GM12874 (cell line): ENCODE measurements at regions not wholly inside any gene's neighbourhood (a gene's known extent, or its start where the extent isn't known, plus 50 kb on each side); places are given as distances from the start of the nearest gene placed in this dataset.

ENCODE experiments used
- TF ChIP-seq, protein P1 (sequence below): IDR thresholded peaks from 2 replicates; pipeline ENCODE4 v1.5.1; 2011; ENCODE audit warnings: low read depth, mild to moderate bottlenecking, control low read depth, low read length, moderate library complexity; ENCODE audit not compliant: insufficient read depth

DNA sequence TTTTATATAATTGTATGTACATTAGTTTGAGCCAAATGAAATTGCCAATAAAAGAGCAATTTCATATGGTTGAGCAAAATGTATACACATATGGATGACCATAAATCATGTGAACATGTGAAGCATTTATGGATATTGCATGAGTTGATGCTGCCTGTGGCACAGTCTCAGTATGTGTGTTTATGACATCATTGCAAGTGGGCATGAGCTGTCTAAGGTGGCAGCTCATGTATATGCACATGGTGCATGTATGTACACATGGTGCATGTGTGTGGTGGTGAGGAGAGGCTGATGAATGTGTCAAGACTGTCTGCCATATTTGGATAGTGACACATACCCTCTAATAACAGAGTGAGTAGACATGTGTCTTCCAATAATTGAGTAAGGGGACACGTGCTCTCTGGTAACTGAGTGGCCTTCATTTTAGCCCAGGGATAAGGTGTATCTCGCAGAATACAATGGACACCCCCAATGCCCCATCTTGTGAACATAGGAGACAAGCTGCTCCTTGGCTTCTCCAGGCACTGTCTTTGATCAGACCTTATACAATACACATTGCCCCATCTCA lies 208.8 kb downstream of the DHX35 start:
- TF ChIP-seq, protein P1, sequence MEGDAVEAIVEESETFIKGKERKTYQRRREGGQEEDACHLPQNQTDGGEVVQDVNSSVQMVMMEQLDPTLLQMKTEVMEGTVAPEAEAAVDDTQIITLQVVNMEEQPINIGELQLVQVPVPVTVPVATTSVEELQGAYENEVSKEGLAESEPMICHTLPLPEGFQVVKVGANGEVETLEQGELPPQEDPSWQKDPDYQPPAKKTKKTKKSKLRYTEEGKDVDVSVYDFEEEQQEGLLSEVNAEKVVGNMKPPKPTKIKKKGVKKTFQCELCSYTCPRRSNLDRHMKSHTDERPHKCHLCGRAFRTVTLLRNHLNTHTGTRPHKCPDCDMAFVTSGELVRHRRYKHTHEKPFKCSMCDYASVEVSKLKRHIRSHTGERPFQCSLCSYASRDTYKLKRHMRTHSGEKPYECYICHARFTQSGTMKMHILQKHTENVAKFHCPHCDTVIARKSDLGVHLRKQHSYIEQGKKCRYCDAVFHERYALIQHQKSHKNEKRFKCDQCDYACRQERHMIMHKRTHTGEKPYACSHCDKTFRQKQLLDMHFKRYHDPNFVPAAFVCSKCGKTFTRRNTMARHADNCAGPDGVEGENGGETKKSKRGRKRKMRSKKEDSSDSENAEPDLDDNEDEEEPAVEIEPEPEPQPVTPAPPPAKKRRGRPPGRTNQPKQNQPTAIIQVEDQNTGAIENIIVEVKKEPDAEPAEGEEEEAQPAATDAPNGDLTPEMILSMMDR = no peak

DNA sequence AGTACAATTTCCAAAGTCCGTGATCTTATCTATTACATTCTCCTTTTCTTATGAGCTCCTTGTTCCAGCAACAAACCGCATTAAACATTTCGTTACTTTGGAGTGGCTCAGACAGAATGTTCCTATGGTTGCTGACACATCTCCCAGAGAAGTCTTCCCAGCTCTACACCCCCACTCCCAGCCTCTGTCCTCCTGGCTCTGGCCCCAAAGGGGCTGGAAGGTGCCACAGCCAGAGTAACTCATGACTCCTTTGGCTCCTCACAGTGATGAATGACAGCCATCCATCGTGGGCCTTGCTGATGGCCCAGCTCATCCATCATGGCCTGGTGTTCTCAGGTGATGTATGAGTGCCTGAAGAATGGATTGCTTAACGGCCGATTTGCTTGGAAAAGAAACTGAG lies 203.0 kb downstream of the DHX35 start:
- TF ChIP-seq, protein P1 = no peak

DNA sequence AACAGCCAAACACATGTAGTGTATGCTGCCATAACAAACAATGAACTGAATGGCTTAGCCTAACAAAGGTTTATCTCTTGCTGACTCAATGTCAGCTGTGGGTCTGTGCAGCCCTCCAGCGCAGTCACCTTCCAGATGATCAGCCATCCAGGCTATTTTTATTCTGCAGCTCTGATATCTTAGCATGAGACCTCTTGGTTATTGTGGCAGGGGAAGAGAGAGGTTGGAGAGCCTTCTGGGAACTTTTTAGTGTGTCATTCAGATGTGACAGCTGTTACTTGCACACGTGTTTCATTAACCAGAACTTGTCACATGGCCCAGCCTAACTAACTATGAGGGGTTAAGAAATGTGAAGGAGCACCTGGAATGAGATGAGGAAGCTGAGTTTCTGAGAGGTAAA lies 202.5 kb downstream of the DHX35 start:
- TF ChIP-seq, protein P1 = no peak

DNA sequence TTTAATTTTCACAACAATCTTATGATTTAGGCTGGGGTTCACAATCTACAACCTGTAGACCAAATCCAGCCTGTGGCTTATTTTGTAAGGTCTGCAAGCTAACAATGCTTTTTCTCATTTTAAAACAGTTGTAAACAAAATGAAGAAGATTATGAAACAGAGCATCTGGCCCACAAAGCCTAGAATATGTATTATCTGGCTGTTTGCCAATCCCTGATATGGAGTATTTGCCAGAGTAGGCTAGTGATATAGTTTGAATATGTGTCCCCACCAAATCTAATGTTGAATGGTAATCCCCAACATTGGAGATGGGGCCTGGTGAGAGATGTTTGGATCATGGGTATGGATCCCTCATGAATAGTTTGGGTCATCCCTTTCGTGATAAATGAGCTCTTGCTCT lies 201.8 kb downstream of the DHX35 start:
- TF ChIP-seq, protein P1 = no peak

DNA sequence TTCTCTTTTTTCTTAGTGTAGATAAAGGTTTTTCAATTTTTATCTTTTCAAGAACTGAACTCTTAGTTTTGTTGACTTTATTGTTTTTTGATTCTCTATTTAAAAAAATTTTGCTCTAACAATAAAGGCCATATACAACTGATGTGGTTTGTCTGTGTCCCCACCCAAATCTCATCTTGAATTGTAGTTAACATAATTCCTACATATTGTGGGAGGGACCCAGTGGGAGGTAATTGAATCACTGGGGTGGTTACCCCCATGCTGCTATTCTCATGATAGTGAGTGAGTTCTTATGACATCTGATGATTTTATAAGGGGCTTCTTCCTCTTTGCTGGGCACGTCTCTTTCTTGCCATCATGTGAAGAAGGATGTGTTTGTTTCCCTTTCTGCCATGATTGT lies 199.8 kb downstream of the DHX35 start:
- TF ChIP-seq, protein P1 = no peak

DNA sequence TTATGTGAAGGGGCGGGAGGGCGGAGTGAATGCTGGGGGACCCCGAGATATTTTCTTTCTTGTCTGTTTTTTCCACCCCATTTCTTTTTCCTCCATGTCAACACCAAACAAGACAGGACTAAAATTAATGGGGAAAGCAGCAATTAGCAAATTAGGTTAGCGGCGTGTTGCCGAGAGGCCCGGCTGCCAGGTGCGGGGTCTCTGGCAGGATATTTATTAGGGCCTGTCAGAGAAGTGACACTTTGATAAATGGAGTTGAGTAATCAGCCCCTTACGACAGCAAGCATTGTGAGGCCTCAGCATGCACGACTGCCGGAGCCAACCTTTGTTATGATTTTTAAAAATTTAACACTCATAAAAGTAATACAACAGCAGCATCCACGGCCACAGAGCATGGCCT lies 193.8 kb downstream of the DHX35 start:
- TF ChIP-seq, protein P1 = no peak

DNA sequence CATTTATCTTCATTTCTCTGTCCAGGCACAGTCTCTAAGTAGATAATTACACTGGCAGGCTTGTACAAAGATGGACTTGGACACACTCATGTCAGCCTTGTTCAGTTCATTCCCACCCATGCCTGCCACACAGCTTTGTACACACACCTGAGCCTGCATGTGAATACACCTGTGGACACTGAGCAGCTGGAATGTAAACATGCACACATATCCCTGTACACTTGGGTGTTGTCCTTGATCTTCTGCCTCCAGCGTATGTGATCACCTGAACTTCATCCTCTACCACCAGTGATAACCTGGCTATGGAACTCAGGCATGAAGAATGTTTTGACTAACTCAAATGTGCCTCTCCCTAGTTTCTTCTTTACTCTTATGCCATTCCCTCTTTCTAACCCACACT lies 190.6 kb downstream of the DHX35 start:
- TF ChIP-seq, protein P1 = no peak
